SK-N-MC (cell line): ENCODE measurements at regions not wholly inside any gene's neighbourhood (a gene's known extent, or its start where the extent isn't known, plus 50 kb on each side); places are given as distances from the start of the nearest gene placed in this dataset.

ENCODE experiments used
- EZH2 ChIP-seq: fragments of 200-600 bp; sonication (generic); IDR thresholded peaks from one replicate; pipeline ENCODE4 v1.6.1; 2017; ENCODE audit warnings: antibody characterized with exemption
- FOXP2 ChIP-seq: optimal IDR thresholded peaks from 2 replicates; pipeline ENCODE3; 2011; ENCODE audit warnings: mild to moderate bottlenecking, moderate library complexity; ENCODE audit not compliant: insufficient read depth; ENCODE audit errors: extremely low read length, control extremely low read depth
- POLR2AphosphoS5 ChIP-seq: IDR thresholded peaks from 2 replicates; pipeline ENCODE4 v1.6.1; 2012; ENCODE audit warnings: mild to moderate bottlenecking, low read depth, low read length, borderline replicate concordance

DNA sequence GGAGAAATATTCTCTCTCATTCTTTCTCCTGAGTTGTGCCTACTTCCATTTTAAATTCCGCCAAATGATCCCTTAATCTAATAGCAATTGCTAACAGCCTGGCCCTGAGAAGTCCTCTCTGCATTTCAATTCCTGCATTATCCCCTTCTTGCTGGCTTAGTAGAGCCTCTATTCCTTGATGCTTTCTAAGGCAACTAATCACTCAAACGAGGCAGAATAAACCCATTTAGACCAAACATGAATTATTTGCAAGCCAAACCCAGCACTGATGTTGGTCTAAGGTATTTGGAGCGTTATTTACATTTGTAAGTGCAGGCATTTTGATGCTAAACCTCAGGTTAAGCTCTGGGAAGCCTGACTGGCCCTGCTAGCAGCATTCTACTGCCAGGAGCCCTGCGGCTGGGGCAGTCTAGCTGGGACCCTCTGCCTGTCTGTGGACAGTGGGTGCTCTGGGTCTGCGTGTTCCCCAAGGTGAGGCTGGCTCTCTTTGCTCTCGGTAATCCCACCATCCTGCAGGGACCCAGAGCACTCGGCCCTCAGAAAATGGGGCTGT, 173.1 kb upstream of the HS6ST1 start:
- TF ChIP-seq POLR2AphosphoS5 (no peak), EZH2 (no peak), FOXP2 (no peak)
